ENCODE measurements at regions not wholly inside any gene's neighbourhood (a gene's known extent, or its start where the extent isn't known, plus 50 kb on each side); places are given as distances from the start of the nearest gene placed in this dataset.
"Not testable (repeated sequence)": the region's sequence is repeated elsewhere in the genome, so short reads cannot be mapped to it uniquely, and the experiment has no call there.

GRCh38 chr4:165767671-165768070, 105.4 kb upstream of the TLL1 start:
- no peak for DNase-seq

DNA sequence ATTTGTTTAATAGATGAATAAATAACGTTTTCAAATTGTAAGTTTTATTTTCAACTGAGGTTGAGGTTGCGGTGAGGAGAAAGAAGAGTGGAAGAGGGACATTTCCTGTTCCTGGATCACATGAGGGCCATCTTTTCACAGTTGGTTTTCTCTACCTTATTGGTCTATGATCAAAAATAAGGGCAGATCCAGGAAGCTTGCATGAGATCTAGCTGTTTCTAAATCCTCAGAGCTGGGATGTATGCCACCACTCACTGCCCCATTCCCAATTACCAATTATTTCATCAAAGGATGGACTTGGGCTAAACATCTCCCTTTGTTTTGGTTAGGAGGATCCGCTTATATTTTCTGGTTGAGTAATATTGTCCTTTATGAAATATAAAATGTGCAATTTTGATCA, 104.8 kb upstream of the TLL1 start:
- DNase-seq = no peak

DNA sequence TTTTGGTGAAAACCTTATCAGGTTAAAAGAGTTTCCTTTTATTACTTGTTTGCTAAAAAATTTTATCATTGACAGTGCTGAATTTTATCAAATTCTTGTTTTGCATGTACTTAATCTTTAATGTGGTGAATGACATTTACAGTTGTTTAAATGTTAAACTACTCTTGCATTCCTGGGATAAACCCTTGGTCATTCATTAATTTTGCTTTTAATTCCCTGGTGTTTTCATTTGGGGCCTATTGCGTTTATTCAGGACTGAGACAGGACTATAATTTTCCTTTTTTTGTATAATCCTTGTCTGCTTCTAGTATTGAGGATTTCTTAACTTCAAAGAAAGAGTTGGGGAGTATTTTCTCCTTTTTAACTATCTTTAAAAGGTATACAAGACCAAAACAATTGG, 98.7 kb upstream of the TLL1 start:
- peak; percentile 3 for DNase-seq

DNA sequence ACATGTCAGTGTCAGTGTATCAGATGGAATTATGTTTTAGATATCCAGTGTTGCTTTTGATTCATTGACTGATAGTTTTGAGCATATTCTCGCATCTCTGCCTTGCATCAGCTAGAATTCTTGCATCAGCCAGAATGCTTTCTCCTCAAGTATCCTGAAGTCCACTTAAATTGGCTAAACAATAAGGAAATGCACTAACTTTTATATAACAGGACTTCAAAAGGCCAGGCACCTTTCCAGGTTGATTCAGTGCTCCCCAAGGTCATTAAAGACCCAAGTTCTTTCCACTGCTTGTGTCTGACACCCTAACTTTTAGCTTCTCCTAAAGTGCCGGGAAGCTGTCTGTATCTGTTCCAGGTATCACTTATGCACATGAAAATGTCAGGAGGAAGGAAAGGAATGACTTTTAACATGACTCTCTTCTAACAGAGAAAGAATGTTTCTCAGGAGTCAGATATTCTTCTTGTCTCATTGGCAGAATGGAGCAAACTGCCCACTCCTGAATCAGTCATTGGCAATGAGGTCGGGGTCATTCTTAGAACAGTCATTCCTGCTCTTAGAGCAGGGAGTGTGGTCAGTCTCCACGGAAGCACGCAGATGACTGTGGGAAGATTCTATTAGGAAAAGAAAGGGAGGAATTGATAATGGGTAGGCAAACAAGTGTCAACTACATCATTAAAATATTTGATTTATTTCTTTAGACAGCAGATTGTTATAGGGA, 92.9 kb upstream of the TLL1 start:
- DNase-seq = no peak

DNA sequence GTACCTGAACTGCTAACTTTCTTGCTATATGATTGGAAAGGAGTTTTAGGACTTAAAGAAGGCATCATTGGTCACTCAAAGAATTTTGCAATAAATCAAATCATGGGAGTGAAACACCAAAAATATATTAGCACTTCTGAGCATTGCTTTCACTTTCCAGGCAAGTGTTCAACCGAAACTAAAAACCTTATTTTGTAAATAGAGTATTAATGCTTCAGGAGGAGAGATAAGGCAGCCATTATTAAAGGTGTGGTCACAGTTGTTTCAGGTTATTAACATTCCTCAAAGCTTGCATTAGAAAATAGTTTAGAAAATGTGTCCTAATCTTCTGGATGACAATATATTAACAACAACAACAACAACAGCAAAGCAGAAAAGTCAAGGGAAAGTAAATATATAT, 92.3 kb upstream of the TLL1 start:
- DNase-seq = no peak

GRCh38 chr4:165782623-165783022, 90.4 kb upstream of the TLL1 start:
- no peak for DNase-seq

DNA sequence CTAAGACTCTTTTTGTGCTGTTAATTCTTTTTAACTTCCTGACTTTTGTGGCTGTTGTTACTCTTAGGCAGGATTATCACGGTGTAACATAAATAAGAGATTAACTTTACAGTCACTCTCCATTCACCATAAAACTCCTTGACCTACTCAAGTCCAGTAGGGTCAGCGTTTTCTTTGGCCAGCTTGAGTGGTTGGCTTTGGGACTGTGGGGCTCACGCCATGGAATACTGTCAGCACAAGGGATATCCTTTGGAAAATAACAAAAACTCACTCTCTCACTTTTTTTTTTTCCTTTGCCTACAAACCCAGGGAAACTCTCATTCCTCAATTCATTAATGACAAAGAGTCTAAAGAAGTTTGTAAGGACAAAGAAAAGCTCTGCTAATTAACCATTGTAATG, 89.4 kb upstream of the TLL1 start:
- DNase-seq = no peak

DNA sequence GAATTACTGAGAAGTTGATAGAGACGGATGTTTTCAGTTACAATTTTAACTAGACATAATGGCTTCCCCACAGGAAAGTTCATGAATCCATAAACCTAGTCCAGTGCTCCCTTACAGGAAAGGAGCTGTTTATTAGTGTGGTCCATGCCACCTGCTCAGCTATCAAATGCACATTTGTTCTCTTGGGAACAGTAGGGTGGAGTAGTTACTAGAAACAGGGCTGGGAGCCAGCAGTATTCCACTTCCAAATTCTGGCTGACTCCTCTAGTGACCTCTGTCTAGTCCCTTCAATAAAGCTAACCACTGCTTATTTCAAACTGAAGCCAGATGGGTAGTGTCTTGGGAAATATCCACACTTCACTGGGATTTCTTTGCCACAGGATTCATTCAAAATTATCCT, 88.4 kb upstream of the TLL1 start:
- DNase-seq = no peak

DNA sequence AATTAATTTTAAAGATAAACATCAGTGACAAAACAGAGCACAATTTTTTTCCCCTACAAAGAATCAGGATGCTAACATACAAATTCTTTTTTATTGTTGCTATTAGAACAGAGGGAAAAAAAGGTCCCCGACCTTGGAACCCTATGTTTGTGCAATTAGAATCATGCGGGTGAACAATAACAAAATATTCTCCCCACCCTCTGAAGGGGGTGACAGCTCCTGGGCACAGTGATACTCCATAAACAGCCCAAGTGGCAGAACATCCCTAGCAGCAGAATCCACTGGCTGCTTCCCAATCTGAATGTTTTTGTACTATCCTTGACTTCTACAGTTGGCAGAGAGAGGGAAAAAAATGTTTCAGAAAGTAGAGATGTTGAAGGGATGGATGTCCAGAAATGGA, 87.7 kb upstream of the TLL1 start:
- DNase-seq = no peak

DNA sequence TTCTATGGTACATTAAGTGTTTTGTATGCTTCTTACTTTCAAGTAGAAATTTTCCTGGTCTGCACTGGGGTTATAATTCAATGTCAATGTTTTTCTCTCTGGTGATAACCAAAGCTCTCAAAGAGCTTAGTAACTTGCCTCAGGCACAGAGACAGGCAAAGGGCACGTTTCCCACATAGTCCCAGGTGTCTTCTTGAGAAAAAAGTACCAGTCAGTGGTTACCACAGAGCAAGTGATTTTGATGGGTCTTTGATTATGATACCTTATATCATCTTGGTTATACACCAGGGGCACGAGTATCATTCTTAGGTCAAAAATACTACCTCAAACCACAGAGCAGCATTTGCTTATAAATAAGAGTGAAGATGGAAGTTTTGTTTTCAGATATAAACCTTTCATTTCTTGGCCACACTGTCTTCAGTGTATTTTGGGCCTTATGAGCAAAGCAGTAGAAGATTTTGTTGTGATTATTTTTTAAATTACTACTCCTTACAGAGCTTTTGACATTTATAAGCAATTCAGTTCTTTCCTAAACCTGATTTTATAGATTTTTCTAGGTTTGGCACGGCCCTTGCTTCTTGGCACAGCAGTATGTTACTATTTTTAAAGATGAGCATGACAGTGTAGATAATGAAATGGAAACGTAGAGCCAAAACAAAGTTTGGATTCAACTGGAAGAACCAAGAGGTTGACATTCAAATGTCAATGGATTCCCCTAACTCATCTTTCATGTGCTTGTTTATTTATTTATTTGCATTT, 85.3 kb upstream of the TLL1 start:
- no peak for DNase-seq

- no peak for DNase-seq
These were observed 84.2 kb upstream of the TLL1 start for GRCh38 chr4:165788686-165789463.

- DNase-seq = no peak
These were observed 79.8 kb upstream of the TLL1 start for GRCh38 chr4:165793236-165793635.

DNA sequence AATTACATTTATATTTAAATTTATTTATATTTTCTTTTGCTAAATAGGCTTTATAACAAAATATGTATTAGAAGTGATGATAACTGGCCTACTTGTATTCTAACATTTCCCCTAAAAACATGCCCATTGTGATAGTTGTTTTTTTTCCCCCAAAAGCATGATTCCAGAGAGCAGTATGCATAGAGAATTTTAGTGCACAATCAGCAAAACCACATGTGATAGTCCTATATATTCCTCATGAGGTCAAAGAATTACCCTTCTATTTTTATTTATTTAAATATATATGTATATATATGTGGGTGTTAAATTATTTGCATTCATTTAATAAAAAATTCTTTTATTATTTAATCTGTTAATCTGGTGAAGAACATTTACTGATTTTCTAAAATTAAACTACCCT, 78.2 kb upstream of the TLL1 start:
- DNase-seq = no peak

DNA sequence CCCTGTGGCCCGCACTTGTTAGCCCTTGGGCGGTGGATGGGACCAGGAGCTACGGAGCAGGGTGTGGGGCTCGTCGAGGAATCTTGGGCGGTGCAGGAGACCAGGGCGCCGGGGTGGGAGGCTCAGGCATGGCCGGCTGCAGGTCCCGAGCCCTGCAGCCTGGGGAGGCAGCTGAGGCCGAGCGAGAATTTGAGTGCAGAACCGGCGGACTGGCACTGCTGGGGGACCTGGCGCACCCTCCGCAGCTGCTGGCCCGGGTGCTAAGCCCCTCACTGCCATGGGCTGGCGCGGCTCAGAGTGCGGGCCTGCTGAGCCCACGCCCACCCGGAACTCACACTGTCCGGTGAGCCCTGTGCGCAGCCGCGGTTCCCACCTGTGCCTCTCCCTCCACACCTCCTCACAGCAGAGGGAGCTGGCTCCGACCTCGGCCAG, 73.6 kb upstream of the TLL1 start:
- no peak for DNase-seq

DNA sequence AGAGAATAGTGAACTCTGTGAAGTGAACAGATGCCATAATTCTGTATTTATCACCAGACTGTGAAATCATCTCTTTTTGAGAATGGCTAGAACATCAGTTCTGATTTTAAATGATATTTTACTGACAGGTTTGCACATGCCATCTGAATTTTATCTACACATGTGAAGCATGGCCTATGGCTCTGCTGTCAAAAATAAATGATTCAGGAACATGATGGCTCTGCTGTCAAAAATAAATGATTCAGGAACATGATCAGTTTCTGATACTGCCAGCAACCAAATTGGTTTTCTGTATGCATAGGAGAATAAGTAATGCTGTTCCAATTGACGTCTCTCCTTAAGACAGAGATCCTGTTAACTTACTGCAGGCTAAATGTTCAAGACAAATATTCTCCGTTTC, 70.6 kb upstream of the TLL1 start:
- no peak for DNase-seq

GRCh38 chr4:165803005-165803404, 70.0 kb upstream of the TLL1 start:
- no peak for DNase-seq

- DNase-seq = no peak
These were observed 67.6 kb upstream of the TLL1 start for GRCh38 chr4:165805406-165805805.

- DNase-seq = no peak
These were observed 66.4 kb upstream of the TLL1 start for GRCh38 chr4:165806613-165807012.

- no peak for DNase-seq
These were observed 62.3 kb upstream of the TLL1 start for GRCh38 chr4:165810726-165811125.

GRCh38 chr4:165813606-165814005, 59.4 kb upstream of the TLL1 start:
- DNase-seq = no peak

DNA sequence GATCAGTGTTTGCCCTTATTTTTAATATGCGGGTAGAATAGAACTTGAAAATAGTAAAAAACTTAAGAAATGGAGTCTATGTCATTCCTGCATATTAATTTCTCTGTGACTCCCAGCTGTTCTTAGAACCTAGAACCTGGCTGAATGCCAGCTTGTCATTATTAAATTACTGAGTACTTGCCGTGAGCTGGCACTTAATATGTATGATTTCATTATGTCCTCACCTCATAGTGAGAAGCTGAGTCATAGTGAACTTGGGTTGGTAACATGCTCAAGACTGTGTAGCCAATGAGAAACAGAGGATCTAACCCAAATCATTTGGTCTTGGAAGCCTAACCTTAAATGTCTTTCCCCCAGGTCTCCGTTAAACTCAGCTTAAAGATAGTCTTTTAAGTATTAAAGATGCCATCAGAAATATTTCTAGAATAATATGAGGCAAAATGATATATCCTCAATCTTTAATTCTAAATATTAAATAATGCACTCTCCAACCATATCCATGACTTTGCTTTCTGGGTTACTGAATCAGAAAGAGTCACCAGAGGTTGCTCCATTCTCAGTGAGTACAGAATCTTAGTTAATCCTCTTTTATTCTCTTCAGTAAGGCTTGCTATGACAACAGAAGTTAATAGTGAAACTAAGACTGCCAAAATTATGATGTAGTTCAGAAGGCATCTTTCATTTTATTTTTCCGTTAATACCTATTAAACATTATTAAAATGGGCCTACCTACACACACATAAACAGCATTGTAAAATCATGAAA, 58.6 kb upstream of the TLL1 start:
- no peak for DNase-seq

DNA sequence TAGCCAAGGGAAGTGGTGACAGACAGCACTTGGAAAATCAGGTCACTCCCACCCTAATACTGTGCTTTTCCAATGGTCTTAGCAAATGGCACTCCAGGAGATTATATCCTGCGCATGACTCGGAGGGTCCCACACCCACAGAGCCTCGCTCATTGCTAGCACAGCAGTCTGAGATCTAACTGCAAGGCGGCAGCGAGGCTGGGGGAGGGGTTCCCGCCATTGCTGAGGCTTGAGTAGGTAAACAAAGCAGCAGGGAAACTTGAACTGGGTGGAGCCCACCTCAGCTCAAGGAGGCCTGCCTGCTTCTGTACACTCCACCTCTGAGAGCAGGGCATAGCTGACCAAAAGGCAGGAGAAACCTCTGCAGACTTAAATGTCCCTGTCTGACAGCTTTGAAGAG, 53.9 kb upstream of the TLL1 start:
- not testable (repeated sequence) for DNase-seq

Data from renal pelvis (tissue), 1 donor.